GM18951 (cell line): ENCODE measurements at regions not wholly inside any gene's neighbourhood (a gene's known extent, or its start where the extent isn't known, plus 50 kb on each side); places are given as distances from the start of the nearest gene placed in this dataset.

Source experiments
- POLR2A ChIP-seq: IDR thresholded peaks from 4 replicates; pipeline ENCODE4 v1.6.1; 2011; ENCODE audit warnings: mild to moderate bottlenecking; ENCODE audit not compliant: insufficient read length, insufficient read depth; ENCODE audit errors: extremely low read depth
- in situ Hi-C: fragments of 300-500 bp; cut with MboI; formaldehyde crosslinking; loops from one replicate; pipeline ENCODE4 v1.12.0; 2022; ENCODE audit warnings: low sequenced_read_pairs, mixed read lengths, inconsistent platforms; ENCODE audit not compliant: unreplicated experiment

- in situ Hi-C loops: no loop called here
- no peak for TF ChIP-seq POLR2A
Measured at GRCh38 chr4:129322920-129323319, 227.0 kb downstream of the C4orf33 start.

DNA sequence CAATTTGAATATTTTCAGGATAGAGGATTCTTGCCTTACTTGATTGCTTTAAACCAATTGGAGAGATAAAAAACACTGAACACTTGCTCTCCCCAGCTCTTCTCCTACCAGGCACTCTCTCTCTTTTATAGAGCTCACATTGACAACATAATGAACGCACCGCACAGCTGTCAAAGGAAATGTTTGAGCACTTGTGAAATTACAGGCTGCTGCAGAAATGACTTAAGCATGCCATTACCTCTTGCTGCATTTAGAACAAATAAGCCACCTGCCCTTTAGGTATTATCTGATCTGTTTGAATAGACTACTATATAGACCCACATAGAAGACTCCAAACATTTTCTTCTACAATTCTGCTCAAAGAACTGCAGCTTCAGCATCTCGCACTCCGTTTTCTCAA, 227.7 kb downstream of the C4orf33 start:
- in situ Hi-C loops: no loop called here
- no peak for TF ChIP-seq POLR2A

DNA sequence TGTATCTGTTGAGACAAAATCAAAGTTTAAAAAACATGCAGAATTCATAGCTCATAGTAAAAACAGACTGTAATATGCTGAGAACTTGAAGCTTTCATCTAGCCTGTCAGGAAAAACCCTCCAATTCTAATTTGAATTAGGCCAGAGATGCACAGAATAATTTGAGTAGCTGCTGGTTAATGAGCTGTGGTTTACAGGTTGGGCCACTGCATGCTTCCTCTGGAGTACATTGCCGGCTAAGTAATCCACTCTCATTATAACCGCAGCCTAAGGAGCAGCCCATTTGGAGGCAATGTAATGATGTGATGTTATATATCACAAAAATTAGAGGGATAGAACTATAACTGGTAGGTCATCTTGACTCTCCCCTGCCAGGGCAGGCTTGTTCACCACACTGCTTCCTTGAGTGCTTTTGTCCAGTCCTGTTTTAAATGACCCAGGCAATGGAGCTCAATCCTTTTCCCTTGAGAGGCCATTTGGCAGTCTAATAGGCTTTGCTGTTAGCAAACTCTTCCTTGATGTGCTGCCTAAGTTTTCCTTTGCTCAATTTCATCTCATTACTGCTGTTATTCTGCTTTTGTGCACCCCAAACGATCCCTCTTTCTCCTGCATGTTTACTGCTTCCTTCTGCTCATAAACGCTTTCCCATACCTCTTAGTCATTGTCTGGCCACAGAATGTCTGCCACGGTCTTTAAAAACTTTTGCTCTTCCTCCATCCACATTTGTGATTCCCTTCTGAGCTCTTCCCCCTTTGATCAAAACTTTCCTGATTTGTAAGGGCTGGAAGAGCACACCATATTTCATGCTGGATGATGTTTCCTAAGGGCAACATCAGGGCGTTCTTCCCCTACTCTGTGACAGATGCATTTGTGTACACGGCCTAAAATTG, 230.9 kb downstream of the C4orf33 start:
- no peak for TF ChIP-seq POLR2A
- in situ Hi-C loops: no loop called here

DNA sequence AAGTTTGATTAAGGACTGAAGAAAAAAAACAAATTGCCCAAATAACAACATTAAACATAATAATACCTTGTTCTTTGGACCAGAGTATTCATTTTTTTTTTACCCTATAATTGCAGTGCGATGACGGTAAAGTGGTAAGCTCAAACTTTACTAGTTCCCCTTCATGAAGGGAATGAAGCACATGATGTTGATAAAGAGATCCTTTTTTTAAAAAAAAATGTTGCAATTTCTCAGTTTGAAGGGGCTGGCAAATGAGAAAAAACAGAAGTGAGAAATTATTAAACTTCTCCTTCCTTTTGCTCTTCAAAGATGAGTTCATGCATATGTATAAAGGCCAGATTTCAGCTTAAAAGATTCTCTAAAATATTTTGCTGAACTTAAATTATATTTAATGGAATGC, 231.7 kb downstream of the C4orf33 start:
- in situ Hi-C loops: no loop called here
- no peak for TF ChIP-seq POLR2A

DNA sequence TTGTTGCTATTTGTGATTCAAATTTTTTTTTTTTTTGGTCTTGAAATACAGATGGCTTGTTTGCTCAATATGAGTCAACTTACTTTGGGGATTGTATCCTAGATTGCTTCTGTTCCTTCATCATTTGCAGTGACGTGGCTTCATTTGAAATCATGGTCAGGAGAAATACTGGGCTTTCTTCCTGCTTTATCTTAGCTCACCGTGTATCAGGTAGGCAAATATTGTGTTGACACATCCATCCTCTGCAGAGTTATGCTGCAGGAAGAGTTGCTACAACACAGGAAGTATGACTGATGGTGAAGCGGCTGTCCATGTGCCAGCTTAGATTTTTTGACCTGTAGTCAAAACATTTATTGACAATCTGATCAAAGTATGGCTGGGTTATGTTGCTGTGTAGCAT, 232.2 kb downstream of the C4orf33 start:
- in situ Hi-C loops: no loop called here

DNA sequence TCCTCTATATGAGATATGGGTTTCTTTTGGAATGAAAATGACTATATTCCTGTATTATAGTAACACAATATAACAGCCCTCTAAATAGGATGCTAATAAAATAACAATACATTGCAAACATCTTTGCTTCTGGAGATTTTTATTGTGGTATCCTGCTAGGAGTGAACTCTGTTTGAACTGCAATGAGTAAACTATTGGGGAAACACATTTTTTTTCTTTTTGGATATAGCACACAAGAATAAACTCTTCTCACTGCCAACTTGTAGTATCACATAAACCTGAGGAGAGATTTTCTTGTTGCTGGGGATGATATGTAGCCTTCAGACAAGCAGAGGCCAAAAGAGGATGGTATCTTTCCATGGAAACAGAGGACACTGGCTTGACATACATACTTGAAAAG, 238.2 kb downstream of the C4orf33 start:
- no peak for TF ChIP-seq POLR2A
- in situ Hi-C loops: no loop called here

More for the DNA sequence above, 232.2 kb downstream of the C4orf33 start:
- no peak for TF ChIP-seq POLR2A

GRCh38 chr4:129335276-129335675, 239.3 kb downstream of the C4orf33 start:
- no peak for TF ChIP-seq POLR2A
- in situ Hi-C loops: no loop called here

- TF ChIP-seq POLR2A: no peak
- in situ Hi-C loops: no loop called here
Measured at GRCh38 chr4:129335818-129336217, 239.9 kb downstream of the C4orf33 start.

DNA sequence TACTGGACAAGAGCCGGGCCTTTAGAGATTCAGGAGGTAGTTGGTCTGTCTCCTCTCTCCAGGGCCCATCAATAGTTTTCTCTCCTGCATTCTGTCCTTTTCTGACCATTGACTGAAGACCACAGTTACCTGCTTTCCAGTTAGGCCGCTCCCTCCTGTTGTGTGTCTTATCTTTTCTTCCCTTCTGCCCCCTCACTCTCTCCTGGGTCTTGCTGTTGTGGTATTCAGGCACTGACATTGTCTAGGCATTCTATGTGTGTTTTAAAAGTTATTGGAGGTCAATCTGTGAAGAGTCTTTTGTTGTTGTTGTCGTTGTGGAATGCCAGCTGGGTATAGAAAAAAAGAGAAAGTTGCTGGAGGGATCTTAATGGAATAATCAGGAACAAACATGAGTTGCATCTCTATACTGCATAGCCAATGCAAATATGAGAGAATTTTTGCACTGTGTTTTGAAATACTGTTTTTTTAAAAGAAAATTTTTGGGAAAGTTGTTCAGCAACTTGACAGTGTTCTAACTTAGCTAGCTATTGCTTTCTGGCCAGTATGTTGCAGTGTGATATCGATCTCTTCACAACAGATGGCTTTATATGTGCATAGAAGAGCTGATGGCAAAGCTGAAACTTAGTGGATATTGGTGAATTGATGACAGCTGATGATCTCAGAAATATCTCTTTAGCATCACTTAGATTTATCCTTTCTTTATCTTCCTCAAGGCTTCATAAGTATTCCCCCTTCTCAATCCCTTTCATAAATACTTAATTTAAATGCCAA, 240.7 kb downstream of the C4orf33 start:
- in situ Hi-C loops: no loop called here

GRCh38 chr4:129337228-129337620, 241.3 kb downstream of the C4orf33 start:
- in situ Hi-C loops: no loop called here
- TF ChIP-seq POLR2A: no peak

More for the DNA sequence above, 240.7 kb downstream of the C4orf33 start:
- no peak for TF ChIP-seq POLR2A

GRCh38 chr4:129342819-129343408, 247.0 kb downstream of the C4orf33 start:
- in situ Hi-C loops: no loop called here

GRCh38 chr4:129344058-129344457, 248.1 kb downstream of the C4orf33 start:
- TF ChIP-seq POLR2A: no peak
- in situ Hi-C loops: no loop called here

More at GRCh38 chr4:129342819-129343408, 247.0 kb downstream of the C4orf33 start:
- TF ChIP-seq POLR2A: no peak

GRCh38 chr4:129345609-129346008, 249.7 kb downstream of the C4orf33 start:
- in situ Hi-C loops: no loop called here
- TF ChIP-seq POLR2A: no peak

DNA sequence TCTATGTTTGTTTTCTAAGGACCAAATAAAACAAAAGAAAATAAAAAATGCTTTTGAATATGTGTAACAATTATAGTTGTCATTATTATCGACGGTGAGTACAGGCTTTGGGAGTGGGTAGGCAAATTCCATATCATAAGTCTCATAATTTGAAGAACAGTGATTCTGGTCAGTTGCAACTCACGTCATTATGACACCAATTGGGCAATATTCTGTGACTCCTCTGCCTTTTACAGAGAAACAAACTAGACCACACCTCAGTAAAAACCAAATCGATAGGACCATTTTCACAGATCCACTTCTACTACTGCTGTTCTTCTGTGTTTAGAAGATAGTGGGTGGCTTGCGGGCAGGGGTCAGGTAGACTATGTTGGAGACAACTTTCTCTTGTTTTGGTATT, 250.1 kb downstream of the C4orf33 start:
- TF ChIP-seq POLR2A: no peak
- in situ Hi-C loops: no loop called here

GRCh38 chr4:129346734-129347133, 250.8 kb downstream of the C4orf33 start:
- in situ Hi-C loops: no loop called here
- no peak for TF ChIP-seq POLR2A
